GM12865 (cell line): ENCODE measurements at regions not wholly inside any gene's neighbourhood (a gene's known extent, or its start where the extent isn't known, plus 50 kb on each side); places are given as distances from the start of the nearest gene placed in this dataset.

Experiments
- DNase-seq: peaks from one replicate; pipeline ENCODE4 v3.0.0; 2010; ENCODE audit warnings: low read depth
- H3K4me3 ChIP-seq: 2 replicates; pipeline ENCODE4 v1.5.1; 2011; ENCODE audit warnings: mild to moderate bottlenecking, low read depth, low read length, control low read depth
- CTCF ChIP-seq: IDR thresholded peaks from 2 replicates; pipeline ENCODE4 v1.5.1; 2011; ENCODE audit warnings: low read length, control low read depth, low read depth, inconsistent platforms; ENCODE audit not compliant: insufficient read depth; ENCODE audit errors: missing control alignments

- no peak for TF ChIP-seq CTCF
- DNase-seq, result no peak
- H3K4me3 ChIP-seq, result no peak overlapping the region
Measured at GRCh38 chr1:36625935-36626310, 143.2 kb upstream of the CSF3R start.

- no peak for DNase-seq
- no peak for TF ChIP-seq CTCF
- no peak overlapping the region for H3K4me3 ChIP-seq
Measured at GRCh38 chr1:36625253-36625934, 142.7 kb upstream of the CSF3R start.

- H3K4me3 ChIP-seq, result no peak overlapping the region
- DNase-seq, result no peak
- no peak for TF ChIP-seq CTCF
Measured at GRCh38 chr1:36624466-36624865, 141.8 kb upstream of the CSF3R start.

GRCh38 chr1:36622741-36623648, 140.3 kb upstream of the CSF3R start:
- no peak overlapping the region for H3K4me3 ChIP-seq
- DNase-seq, result no peak
- TF ChIP-seq CTCF, result no peak

- DNase-seq, result no peak
- H3K4me3 ChIP-seq, result no peak overlapping the region
- TF ChIP-seq CTCF, result no peak
Measured at GRCh38 chr1:36621531-36621930, 138.8 kb upstream of the CSF3R start.

- no peak for DNase-seq
- no peak for TF ChIP-seq CTCF
- H3K4me3 ChIP-seq, result no peak overlapping the region
Measured at GRCh38 chr1:36620142-36620541, 137.4 kb upstream of the CSF3R start.
